Stimulated activated effector memory CD8-positive, alpha-beta T cell treated with anti-CD3 and anti-CD28 coated beads, Interleukin-12 subunit alpha, Interleukin-12 subunit beta, amount 100 ng/mL, for 72 hours (primary cell): ENCODE measurements at regions not wholly inside any gene's neighbourhood (a gene's known extent, or its start where the extent isn't known, plus 50 kb on each side); places are given as distances from the start of the nearest gene placed in this dataset.

Source experiments
- ATAC-seq: fragments of 150-1000 bp; cut with Tn5 transposase; 2 replicates; pipeline ENCODE4 v1.10.0; 2021
- DNase-seq, 2 donors: peaks; one replicate each; pipeline ENCODE4 v3.0.0; 2021 to 2022; ENCODE audit warnings: low spot score in 2 of 2
- H3K27ac Mint-ChIP-seq: one replicate; pipeline ENCODE4 v1.8.0; 2022; ENCODE audit warnings: mild to moderate bottlenecking, mixed read lengths
- H3K36me3 Mint-ChIP-seq: one replicate; pipeline ENCODE4 v1.8.0; 2022; ENCODE audit warnings: mild to moderate bottlenecking, mixed read lengths
- H3K4me1 Mint-ChIP-seq: one replicate; pipeline ENCODE4 v1.8.0; 2022; ENCODE audit warnings: mixed read lengths
- H3K4me3 Mint-ChIP-seq: one replicate; pipeline ENCODE4 v1.8.0; 2022; ENCODE audit warnings: mild to moderate bottlenecking, mixed read lengths
- H3K9me3 Mint-ChIP-seq: one replicate; pipeline ENCODE4 v1.8.0; 2022; ENCODE audit warnings: mixed read lengths

DNA sequence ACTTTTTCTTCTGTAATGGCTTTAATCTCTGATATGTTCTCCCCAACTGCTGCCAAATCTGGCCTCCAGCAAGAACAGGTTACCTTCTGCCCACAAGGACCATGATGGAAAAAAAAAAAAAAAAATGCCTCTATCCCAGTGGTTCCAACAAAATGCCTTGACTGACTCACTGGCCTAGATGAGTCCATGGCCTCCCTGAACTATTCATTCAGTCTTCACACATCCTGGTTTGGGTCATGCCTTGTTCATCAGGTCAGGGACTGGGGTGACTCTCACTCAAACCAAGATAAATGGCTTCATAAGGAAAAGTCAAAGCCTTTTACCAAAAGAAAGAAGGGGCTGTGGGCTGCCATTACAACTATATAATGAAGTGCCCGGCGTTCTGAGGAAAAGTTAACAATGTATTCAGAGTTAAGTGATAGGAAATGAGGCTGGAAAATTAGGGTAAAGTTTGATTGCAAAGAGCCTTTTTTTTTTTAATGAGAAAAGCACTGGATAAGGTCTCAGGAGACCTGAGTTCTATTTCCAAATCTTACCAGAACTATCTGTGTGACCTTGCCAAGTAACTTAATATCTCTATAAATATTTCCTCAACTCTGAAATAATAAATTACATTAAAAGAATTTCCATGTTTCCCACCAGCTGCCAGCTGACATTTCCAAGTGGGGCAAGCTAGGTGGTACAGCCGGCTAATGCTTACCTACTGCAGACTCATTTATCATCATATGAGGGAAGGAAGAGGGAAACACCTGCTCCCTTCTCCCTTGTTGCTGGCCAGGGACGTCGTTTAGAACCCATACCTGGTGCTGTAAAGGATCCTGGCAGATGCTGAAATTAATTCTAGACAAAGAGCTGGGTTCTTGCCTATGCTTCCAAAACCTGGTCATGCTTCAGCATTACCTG, 380.0 kb upstream of the MARCKS start:
- H3K4me3 Mint-ChIP-seq: no peak overlapping the region
- H3K36me3 Mint-ChIP-seq: no peaks in the 10 kb centered on the region
- no peaks in the 10 kb centered on the region for H3K4me1 Mint-ChIP-seq
- H3K9me3 Mint-ChIP-seq: peaks cover 12% of the 10 kb centered on the region
- ATAC-seq: no peak
- no peak overlapping the region for H3K27ac Mint-ChIP-seq
- no peak for DNase-seq

DNA sequence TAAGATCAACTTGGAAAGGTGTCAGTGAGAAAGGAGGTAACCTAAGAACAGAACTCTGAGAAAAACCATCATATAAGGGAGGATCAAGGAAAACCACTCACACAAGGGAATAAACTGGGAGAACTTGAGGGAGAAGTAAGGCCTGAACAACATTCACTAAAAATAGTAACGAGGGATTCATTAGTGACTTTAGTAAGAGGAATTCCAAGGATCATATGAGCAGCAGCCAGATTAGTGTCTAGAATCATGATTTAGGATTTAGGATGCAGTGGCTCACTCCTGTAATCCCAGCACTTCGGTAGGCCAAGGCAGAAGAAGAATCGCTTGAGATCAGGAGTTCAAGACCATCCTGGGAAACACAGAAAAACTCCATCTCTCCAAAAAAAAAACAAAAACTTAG, 376.5 kb upstream of the MARCKS start:
- H3K4me1 Mint-ChIP-seq: no peaks in the 10 kb centered on the region
- DNase-seq: no peak
- no peak overlapping the region for H3K27ac Mint-ChIP-seq
- no peaks in the 10 kb centered on the region for H3K9me3 Mint-ChIP-seq
- no peak overlapping the region for H3K4me3 Mint-ChIP-seq
- H3K36me3 Mint-ChIP-seq: no peaks in the 10 kb centered on the region
- no peak for ATAC-seq

DNA sequence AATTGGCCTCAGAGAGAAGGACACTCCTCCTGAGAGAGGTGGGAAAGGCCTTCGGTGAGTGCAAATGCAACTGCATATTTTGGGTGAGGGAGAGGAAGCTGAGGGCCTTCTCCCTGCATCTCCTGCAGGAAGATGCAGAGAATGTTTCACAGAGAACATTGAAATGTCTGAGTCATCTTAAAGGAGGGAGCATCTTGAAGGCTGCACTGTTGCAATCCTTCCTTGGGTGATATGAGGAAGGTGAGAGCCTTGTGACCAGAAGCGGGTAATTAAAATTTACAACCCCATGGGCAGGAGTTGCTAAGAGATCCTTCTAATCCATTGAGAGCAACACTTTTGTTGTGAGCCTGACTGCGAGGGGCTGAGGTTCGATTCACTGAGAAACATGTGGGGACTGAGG, 375.7 kb upstream of the MARCKS start:
- DNase-seq (no peak), ATAC-seq (no peak)
- no peak overlapping the region for H3K4me3 Mint-ChIP-seq
- H3K9me3 Mint-ChIP-seq: peaks cover under 1% of the 10 kb centered on the region
- H3K4me1 Mint-ChIP-seq: no peaks in the 10 kb centered on the region
- H3K36me3 Mint-ChIP-seq: no peaks in the 10 kb centered on the region
- H3K27ac Mint-ChIP-seq: no peak overlapping the region

DNA sequence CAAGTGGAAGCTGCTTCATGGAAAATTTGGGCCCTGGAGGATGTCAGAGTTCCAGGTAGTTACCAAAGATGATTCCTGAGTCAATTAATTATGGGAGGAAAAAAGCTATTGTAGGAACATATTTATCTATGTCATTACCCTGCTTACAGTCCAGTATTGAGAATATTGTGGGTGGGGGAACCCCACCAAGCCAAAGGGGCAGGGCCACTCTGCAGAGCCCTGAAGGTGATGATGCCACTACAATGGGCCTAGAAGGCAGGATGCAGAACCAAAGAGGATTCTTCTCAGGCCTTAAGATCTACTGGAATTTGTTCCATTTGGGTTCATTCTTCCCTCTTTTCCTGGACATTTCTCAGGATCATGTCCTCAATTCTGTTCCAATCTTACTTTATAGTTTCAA, 375.2 kb upstream of the MARCKS start:
- no peak for ATAC-seq
- H3K36me3 Mint-ChIP-seq: no peaks in the 10 kb centered on the region
- DNase-seq: no peak
- H3K4me1 Mint-ChIP-seq: no peaks in the 10 kb centered on the region
- no peak overlapping the region for H3K4me3 Mint-ChIP-seq
- H3K27ac Mint-ChIP-seq: no peak overlapping the region
- peaks cover 3% of the 10 kb centered on the region for H3K9me3 Mint-ChIP-seq

DNA sequence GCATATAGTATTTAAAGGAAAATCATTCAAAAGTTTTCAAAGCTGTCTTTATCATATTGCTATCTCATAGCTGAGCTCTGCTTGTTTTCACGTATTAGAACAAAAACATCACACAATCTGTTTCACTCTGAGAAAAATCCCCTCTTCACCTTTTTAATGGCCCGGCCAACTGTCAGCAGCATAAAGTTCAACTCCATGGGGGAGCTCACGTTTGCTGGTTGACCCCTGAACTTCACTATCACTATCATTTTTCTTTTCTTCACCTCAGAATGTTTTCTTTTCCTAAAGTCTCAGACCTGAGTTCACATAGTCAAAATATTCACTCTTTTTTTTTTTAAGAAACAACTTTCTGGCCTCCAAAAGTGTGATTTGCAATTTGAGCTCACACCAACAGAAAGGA, 374.4 kb upstream of the MARCKS start:
- no peaks in the 10 kb centered on the region for H3K4me1 Mint-ChIP-seq
- H3K4me3 Mint-ChIP-seq: no peak overlapping the region
- DNase-seq (no peak), ATAC-seq (no peak)
- no peaks in the 10 kb centered on the region for H3K36me3 Mint-ChIP-seq
- H3K9me3 Mint-ChIP-seq: peaks cover 3% of the 10 kb centered on the region
- no peak overlapping the region for H3K27ac Mint-ChIP-seq

DNA sequence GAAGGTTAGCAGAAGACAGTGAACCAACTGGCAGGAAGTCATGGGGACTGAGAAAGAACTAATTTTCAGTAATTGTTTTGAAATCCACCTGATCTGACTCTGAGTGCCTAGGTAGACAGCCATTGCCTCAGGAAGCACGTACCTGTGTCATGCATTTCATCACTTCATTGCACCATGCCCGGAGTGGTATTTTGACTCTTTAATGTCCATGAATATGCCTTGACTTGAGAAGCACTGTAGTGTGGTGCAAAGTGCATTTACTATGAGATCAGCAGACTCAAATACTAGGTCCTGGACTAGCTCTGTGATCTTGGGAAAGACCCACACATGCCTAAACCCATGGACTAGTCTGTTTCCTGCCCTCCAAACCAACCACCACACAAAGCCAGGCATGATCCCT, 370.9 kb upstream of the MARCKS start:
- H3K4me3 Mint-ChIP-seq: no peak overlapping the region
- no peak overlapping the region for H3K27ac Mint-ChIP-seq
- ATAC-seq (no peak), DNase-seq (no peak)
- no peaks in the 10 kb centered on the region for H3K36me3 Mint-ChIP-seq
- peaks cover 3% of the 10 kb centered on the region for H3K9me3 Mint-ChIP-seq
- H3K4me1 Mint-ChIP-seq: no peaks in the 10 kb centered on the region

DNA sequence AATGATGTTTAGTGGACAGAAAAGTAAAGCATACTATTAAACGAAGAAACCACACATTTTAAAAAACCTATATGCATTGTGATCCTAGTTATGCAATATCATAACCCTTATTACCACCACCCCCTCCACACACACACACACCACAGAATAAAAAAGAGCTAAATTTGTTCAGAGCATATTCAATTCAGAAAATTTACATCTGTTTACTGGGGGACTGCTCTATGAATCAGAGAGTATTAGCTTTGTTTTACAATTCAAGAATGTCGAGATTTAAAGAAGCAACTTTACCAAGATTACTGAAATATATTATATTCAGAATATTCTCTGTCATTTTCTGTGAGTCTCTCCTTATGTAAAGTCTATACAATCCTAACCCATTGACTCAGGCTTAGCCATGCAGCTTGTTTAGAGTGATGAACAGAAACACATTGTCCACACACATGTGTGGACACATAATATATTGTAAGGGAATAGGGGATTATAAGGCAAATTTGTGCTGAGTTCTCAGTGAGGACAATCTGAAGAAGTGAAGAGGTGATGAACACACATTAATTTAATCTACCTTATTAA, 369.6 kb upstream of the MARCKS start:
- H3K4me3 Mint-ChIP-seq: no peak overlapping the region
- H3K27ac Mint-ChIP-seq: no peak overlapping the region
- peaks cover 3% of the 10 kb centered on the region for H3K9me3 Mint-ChIP-seq
- no peaks in the 10 kb centered on the region for H3K36me3 Mint-ChIP-seq
- ATAC-seq: no peak
- DNase-seq: no peak
- no peaks in the 10 kb centered on the region for H3K4me1 Mint-ChIP-seq

DNA sequence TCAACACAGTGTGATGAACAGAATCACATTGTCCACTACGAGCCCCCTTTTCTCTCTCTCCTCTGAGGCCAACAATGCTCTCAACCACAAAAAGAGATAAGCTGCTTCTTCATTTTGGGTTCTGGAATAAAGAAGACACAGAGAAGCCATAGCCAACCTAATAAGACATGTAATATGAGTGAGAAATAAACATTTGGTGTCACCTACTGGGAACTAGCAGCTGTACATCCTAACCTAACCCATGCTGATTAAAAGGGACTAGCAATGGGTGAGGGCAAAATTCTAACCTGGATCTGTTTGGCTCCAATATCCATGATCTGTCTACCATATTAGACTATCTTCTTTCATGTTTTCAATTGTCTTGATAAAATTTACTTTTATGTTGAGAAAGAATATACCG, 369.1 kb upstream of the MARCKS start:
- H3K4me1 Mint-ChIP-seq: no peaks in the 10 kb centered on the region
- peaks cover 3% of the 10 kb centered on the region for H3K9me3 Mint-ChIP-seq
- no peak overlapping the region for H3K27ac Mint-ChIP-seq
- DNase-seq (no peak), ATAC-seq (no peak)
- H3K36me3 Mint-ChIP-seq: no peaks in the 10 kb centered on the region
- H3K4me3 Mint-ChIP-seq: no peak overlapping the region

DNA sequence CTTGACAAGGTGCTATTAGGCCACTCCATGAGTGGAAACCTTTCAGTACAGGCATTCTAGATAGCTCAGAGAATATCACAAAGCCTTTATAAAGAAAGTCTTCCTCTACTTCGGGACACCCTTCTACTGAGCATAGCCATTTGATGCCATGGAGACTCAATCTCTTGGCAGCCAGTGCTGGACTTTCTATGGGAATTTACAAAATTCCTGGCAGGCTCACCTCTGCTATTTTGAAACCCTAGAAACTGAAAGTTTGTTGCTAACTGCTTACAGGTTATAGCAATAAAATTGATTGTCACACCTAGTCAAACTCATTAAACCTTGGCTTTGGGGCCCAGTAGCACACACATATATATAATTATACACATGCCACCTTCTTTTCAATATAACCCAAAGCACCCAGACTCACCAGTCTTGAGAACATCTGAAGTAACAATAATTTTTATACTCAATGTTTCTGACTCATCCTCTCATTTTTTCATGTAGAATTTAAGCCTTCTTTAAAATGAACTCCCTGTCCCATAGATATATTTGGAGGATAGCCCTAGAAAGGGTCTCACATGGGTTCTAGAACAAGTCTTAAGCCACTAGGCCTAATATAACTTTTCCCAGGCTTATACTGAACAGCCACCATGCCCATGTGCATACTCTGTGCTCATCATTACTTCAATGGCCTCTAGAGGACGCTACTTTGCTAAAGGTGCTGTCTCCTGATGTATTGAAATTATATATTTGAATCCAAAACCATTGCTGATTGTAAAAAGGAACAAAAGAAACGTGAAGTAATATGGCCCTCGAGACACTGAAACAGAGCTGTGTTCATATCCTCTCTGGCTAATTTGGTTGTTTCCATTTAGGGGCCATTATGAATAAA, 368.1 kb upstream of the MARCKS start:
- no peak overlapping the region for H3K27ac Mint-ChIP-seq
- H3K4me1 Mint-ChIP-seq: no peaks in the 10 kb centered on the region
- no peak for DNase-seq
- no peak overlapping the region for H3K4me3 Mint-ChIP-seq
- no peak for ATAC-seq
- no peaks in the 10 kb centered on the region for H3K36me3 Mint-ChIP-seq
- H3K9me3 Mint-ChIP-seq: peaks cover 3% of the 10 kb centered on the region

DNA sequence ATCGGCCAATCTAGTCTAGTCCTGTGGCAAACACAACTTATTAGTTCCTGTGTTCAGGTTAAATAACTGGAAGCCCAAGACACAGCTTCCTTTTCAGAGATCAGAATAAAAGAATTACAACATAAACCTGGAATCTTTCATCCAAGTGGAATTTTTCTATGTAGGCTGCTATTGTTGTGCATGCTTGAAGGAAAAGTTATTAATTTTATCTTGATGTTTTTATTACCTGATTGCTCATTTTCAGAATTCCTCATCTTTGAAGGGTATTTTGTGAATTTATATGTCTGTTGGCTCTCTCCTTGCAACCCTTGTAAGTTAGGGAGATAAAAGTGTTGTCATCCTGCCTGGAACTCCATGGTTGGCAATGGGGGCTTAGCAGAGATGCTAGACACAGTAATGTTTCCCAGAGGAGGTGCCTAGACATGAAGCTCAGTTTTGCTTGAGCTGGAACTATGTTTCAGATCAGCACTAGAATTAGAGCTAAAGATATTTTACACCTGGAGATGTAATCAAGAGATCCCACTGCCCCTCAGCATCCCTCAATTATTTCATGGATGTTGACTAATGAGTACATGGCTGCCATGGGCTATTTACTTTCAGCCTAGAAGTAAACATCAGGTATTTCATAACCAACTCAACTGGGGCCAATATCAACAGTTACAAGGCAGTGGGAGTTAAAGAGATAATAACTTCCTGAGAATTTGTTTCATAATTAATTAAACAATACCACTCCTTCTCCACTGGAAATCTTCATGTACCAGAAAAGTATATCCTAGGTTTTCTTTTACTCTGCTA, 367.0 kb upstream of the MARCKS start:
- Mint-ChIP-seq H3K27ac (no peak overlapping the region), H3K4me1 (no peaks in the 10 kb centered on the region), H3K4me3 (no peak overlapping the region), H3K36me3 (no peaks in the 10 kb centered on the region), H3K9me3 (peaks cover 3% of the 10 kb centered on the region)
- no peak for ATAC-seq
- no peak for DNase-seq

DNA sequence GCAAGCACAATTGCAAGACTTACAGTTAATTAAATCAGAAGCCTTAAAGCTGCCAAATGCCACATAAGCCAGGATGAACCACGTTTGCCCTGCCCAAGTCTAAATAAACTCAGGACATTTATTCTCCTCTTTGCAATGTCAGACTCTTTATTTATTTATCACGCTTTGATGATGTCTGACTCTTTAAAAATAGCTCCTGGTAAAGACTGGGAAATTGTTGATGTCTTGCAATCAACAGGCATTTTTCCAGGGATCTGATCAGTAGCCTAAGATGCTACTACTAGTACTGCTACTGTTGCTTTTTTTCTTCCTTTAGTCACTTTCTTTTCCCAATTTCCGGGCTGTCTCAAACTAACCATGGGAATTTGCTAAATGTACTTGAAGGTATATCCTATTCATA, 365.8 kb upstream of the MARCKS start:
- H3K27ac Mint-ChIP-seq: no peak overlapping the region
- no peak overlapping the region for H3K4me3 Mint-ChIP-seq
- peaks cover 3% of the 10 kb centered on the region for H3K9me3 Mint-ChIP-seq
- no peaks in the 10 kb centered on the region for H3K36me3 Mint-ChIP-seq
- no peak for DNase-seq
- no peaks in the 10 kb centered on the region for H3K4me1 Mint-ChIP-seq
- no peak for ATAC-seq

DNA sequence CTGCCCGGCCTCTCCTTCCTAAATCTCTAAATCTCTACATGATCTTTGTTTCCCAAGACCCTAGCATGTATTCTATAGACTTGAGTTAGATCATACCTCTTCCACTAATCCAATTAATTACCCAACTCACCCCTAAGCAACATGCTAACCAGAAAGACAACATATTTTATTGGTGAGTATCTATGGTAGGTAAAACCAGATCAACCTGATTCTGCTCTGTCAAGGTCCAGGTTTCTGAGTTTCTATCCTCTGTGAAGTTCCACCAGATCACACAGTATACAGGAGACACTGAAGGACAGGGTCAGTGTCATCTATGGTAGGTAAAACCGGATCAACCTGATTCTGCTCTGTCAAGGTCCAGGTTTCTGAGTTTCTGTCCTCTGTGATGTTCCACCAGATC, 363.2 kb upstream of the MARCKS start:
- DNase-seq: no peak
- no peak for ATAC-seq
- Mint-ChIP-seq H3K9me3 (no peaks in the 10 kb centered on the region), H3K36me3 (no peaks in the 10 kb centered on the region), H3K4me1 (no peaks in the 10 kb centered on the region), H3K4me3 (no peak overlapping the region), H3K27ac (no peak overlapping the region)

DNA sequence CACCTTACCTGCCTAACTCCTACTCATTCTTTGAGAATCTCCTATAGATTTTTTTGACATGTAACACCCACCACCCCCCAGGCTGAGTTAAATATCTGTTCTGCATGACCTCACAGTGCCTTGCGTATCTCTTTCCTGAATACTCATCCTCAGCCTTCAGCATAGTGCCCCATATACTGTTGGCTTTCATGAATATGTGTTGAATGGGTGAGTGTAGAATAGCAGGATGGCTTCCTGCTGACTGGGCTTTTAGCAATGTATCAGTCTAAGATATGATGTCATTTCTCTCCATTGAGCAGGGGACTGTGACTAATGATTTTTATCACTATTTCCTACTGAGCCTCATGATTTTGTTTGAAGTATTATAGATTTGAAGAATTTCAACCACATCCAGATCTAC, 361.6 kb upstream of the MARCKS start:
- no peaks in the 10 kb centered on the region for H3K4me1 Mint-ChIP-seq
- ATAC-seq: no peak
- DNase-seq: no peak

DNA sequence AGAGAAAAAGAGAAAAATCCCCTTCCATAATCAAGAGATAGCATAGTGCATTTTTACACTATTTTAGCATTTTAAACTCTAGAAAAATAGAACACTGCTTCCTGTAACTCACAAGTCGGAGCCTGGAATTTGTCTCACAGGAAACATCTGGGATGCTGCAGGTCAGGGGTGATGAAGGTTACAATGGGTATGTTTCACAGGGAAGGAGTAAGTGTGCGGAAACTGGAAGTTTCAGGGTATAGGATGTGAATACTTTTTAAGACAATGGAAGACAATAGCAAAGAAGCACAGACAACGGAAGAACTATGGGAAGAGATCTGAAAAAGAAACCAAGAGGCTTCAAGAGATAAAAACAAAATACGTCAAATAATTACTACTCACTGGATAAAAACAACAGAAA, 361.0 kb upstream of the MARCKS start:
- Mint-ChIP-seq H3K27ac (no peak overlapping the region), H3K9me3 (no peaks in the 10 kb centered on the region), H3K36me3 (no peaks in the 10 kb centered on the region), H3K4me3 (no peak overlapping the region), H3K4me1 (no peaks in the 10 kb centered on the region)
- ATAC-seq: no peak
- no peak for DNase-seq

More for the DNA sequence above, 361.6 kb upstream of the MARCKS start:
- no peak overlapping the region for H3K27ac Mint-ChIP-seq
- H3K36me3 Mint-ChIP-seq: no peaks in the 10 kb centered on the region
- no peaks in the 10 kb centered on the region for H3K9me3 Mint-ChIP-seq
- no peak overlapping the region for H3K4me3 Mint-ChIP-seq

DNA sequence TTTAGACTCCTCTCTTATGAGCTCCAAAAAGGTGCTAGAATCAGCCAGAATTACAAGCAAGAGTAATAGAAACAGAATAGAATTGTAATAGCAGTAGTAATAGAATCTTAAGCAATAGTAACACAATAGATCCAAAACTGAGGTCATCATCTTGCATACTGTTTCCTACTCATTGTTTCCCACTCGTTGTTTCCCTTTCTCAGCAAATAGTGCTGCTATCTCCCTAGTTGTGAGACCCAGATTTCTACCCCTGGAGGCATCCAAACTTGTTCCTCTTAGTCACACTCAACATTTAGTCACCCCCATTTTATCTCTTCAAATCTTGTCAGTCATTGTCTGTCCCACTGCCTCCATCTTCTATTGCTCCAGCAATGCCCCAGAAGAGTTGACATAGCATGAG, 356.9 kb upstream of the MARCKS start:
- Mint-ChIP-seq H3K9me3 (no peaks in the 10 kb centered on the region), H3K36me3 (no peaks in the 10 kb centered on the region), H3K4me3 (no peak overlapping the region), H3K27ac (no peak overlapping the region), H3K4me1 (no peaks in the 10 kb centered on the region)
- no peak for ATAC-seq
- DNase-seq: no peak
